ENCODE measurements at regions not wholly inside any gene's neighbourhood (a gene's known extent, or its start where the extent isn't known, plus 50 kb on each side); places are given as distances from the start of the nearest gene placed in this dataset.

GRCh38 chr14:80055667-80056496, 155.4 kb downstream of the DIO2 start:
- no peak for TF ChIP-seq CEBPB (IDR thresholded peaks at IDR 0.05)
- TF ChIP-seq POLR2A (IDR thresholded peaks at IDR 0.05; ENCODE audit: low read length): no peak
- TF ChIP-seq, protein P1, sequence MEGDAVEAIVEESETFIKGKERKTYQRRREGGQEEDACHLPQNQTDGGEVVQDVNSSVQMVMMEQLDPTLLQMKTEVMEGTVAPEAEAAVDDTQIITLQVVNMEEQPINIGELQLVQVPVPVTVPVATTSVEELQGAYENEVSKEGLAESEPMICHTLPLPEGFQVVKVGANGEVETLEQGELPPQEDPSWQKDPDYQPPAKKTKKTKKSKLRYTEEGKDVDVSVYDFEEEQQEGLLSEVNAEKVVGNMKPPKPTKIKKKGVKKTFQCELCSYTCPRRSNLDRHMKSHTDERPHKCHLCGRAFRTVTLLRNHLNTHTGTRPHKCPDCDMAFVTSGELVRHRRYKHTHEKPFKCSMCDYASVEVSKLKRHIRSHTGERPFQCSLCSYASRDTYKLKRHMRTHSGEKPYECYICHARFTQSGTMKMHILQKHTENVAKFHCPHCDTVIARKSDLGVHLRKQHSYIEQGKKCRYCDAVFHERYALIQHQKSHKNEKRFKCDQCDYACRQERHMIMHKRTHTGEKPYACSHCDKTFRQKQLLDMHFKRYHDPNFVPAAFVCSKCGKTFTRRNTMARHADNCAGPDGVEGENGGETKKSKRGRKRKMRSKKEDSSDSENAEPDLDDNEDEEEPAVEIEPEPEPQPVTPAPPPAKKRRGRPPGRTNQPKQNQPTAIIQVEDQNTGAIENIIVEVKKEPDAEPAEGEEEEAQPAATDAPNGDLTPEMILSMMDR (IDR thresholded peaks at IDR 0.05): peak; percentile 85
- TF ChIP-seq MAX (IDR thresholded peaks at IDR 0.05): no peak
- TF ChIP-seq, protein P2, sequence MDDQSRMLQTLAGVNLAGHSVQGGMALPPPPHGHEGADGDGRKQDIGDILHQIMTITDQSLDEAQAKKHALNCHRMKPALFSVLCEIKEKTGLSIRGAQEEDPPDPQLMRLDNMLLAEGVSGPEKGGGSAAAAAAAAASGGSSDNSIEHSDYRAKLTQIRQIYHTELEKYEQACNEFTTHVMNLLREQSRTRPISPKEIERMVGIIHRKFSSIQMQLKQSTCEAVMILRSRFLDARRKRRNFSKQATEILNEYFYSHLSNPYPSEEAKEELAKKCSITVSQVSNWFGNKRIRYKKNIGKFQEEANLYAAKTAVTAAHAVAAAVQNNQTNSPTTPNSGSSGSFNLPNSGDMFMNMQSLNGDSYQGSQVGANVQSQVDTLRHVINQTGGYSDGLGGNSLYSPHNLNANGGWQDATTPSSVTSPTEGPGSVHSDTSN (IDR thresholded peaks at IDR 0.05): no peak
- TF ChIP-seq ZFP36 (IDR thresholded peaks at IDR 0.05; ENCODE audit: borderline replicate concordance, partially characterized antibody): no peak
- no peak for TF ChIP-seq RCOR1 (IDR thresholded peaks at IDR 0.05; ENCODE audit: low read depth, low read length)
- no peak for TF ChIP-seq ESRRA (IDR thresholded peaks at IDR 0.05; ENCODE audit: borderline replicate concordance, low read length)
- TF ChIP-seq TP53 (CRISPR knock-in tag; IDR thresholded peaks at IDR 0.05): no peak
- no peak for TF ChIP-seq NFE2L2 (conservative IDR thresholded peaks at IDR 0.05; ENCODE audit: low read length)
- TF ChIP-seq, protein P3, sequence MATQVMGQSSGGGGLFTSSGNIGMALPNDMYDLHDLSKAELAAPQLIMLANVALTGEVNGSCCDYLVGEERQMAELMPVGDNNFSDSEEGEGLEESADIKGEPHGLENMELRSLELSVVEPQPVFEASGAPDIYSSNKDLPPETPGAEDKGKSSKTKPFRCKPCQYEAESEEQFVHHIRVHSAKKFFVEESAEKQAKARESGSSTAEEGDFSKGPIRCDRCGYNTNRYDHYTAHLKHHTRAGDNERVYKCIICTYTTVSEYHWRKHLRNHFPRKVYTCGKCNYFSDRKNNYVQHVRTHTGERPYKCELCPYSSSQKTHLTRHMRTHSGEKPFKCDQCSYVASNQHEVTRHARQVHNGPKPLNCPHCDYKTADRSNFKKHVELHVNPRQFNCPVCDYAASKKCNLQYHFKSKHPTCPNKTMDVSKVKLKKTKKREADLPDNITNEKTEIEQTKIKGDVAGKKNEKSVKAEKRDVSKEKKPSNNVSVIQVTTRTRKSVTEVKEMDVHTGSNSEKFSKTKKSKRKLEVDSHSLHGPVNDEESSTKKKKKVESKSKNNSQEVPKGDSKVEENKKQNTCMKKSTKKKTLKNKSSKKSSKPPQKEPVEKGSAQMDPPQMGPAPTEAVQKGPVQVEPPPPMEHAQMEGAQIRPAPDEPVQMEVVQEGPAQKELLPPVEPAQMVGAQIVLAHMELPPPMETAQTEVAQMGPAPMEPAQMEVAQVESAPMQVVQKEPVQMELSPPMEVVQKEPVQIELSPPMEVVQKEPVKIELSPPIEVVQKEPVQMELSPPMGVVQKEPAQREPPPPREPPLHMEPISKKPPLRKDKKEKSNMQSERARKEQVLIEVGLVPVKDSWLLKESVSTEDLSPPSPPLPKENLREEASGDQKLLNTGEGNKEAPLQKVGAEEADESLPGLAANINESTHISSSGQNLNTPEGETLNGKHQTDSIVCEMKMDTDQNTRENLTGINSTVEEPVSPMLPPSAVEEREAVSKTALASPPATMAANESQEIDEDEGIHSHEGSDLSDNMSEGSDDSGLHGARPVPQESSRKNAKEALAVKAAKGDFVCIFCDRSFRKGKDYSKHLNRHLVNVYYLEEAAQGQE (IDR thresholded peaks at IDR 0.05): no peak
- no peak for TF ChIP-seq CHD4 (IDR thresholded peaks at IDR 0.05; ENCODE audit: borderline replicate concordance)
- TF ChIP-seq BHLHE40 (IDR thresholded peaks at IDR 0.05; ENCODE audit: low read depth, low read length): no peak

All from A549 (cell line).